ENCODE measurements at regions not wholly inside any gene's neighbourhood (a gene's known extent, or its start where the extent isn't known, plus 50 kb on each side); places are given as distances from the start of the nearest gene placed in this dataset.

DNA sequence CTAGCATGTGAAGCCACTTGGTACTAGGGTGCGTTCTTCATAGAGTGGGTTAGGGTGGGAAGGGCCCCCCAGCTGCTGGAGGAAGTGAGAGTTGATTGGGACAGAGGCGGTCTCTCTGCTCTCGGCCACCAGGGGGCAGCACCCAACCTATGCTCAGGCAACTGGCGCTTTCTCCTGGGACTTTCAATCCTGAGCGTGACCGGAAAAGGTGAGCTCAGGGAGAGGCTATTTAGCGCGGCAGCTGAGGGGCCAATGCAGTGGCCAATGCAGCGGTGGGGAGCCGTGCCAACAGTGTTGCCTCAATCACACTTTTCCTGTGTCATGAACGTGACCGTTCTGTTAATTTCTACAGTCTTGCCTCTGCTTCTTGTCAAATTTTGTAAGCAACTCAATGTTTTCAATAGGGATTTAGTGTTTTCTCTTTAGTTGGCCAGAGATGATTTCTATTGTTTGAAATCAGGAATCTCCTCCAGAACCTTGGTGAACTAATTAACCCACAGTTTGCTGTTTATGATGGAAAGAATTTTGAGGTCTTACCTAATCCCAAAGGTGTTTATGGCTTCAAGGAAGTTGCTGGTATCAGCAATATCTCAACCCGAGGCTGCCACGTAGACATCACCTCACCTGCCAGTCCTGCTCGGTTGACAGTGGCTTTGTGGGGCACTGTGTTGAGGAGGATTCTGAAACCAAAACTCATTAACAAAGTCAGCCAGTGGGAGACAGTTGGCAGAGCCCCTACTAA, 67.9 kb upstream of the PDZD8 start:
- TF ChIP-seq, protein P1, sequence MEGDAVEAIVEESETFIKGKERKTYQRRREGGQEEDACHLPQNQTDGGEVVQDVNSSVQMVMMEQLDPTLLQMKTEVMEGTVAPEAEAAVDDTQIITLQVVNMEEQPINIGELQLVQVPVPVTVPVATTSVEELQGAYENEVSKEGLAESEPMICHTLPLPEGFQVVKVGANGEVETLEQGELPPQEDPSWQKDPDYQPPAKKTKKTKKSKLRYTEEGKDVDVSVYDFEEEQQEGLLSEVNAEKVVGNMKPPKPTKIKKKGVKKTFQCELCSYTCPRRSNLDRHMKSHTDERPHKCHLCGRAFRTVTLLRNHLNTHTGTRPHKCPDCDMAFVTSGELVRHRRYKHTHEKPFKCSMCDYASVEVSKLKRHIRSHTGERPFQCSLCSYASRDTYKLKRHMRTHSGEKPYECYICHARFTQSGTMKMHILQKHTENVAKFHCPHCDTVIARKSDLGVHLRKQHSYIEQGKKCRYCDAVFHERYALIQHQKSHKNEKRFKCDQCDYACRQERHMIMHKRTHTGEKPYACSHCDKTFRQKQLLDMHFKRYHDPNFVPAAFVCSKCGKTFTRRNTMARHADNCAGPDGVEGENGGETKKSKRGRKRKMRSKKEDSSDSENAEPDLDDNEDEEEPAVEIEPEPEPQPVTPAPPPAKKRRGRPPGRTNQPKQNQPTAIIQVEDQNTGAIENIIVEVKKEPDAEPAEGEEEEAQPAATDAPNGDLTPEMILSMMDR (IDR thresholded peaks at IDR 0.05; ENCODE audit: low read depth, low read length, missing control alignments), result peak; percentile 92
- no peak overlapping the region for H3K4me3 ChIP-seq (replicated peaks; ENCODE audit: low read depth, low read length)
- no peak for DNase-seq (ENCODE audit: extremely low read depth, low read depth)

DNA sequence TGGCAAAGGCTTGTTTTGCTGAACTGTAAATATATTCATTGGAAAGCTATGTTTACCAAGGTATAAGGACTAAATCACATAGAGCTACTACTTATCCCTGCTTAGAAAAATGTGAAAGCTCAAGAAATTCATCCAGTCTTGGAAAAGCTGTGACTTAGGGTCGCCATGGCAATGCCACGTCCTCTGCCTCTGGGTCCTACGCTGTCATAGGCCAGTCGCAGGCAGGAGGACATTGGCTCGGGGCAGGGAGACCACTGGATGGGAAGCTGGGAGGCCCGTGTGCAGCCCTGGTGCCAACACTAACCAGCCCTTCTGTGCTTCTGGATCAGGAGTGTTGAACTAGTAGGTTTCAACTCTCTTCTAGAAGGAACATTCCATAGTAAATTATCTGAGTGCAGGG, 67.3 kb upstream of the PDZD8 start:
- TF ChIP-seq, protein P1 (IDR thresholded peaks at IDR 0.05; ENCODE audit: low read depth, low read length, missing control alignments), result no peak
- no peak overlapping the region for H3K4me3 ChIP-seq (replicated peaks; ENCODE audit: low read depth, low read length)
- no peak for DNase-seq (ENCODE audit: extremely low read depth, low read depth)

- DNase-seq (ENCODE audit: extremely low read depth, low read depth), result no peak
- TF ChIP-seq, protein P1 (IDR thresholded peaks at IDR 0.05; ENCODE audit: low read depth, low read length, missing control alignments), result no peak
- no peak overlapping the region for H3K4me3 ChIP-seq (replicated peaks; ENCODE audit: low read depth, low read length)
Measured at GRCh38 chr10:117441812-117442443, 66.7 kb upstream of the PDZD8 start.

- no peak overlapping the region for H3K4me3 ChIP-seq (replicated peaks; ENCODE audit: low read depth, low read length)
- no peak for DNase-seq (ENCODE audit: extremely low read depth, low read depth)
- TF ChIP-seq, protein P1 (IDR thresholded peaks at IDR 0.05; ENCODE audit: low read depth, low read length, missing control alignments), result no peak
Measured at GRCh38 chr10:117441361-117441760, 66.1 kb upstream of the PDZD8 start.

DNA sequence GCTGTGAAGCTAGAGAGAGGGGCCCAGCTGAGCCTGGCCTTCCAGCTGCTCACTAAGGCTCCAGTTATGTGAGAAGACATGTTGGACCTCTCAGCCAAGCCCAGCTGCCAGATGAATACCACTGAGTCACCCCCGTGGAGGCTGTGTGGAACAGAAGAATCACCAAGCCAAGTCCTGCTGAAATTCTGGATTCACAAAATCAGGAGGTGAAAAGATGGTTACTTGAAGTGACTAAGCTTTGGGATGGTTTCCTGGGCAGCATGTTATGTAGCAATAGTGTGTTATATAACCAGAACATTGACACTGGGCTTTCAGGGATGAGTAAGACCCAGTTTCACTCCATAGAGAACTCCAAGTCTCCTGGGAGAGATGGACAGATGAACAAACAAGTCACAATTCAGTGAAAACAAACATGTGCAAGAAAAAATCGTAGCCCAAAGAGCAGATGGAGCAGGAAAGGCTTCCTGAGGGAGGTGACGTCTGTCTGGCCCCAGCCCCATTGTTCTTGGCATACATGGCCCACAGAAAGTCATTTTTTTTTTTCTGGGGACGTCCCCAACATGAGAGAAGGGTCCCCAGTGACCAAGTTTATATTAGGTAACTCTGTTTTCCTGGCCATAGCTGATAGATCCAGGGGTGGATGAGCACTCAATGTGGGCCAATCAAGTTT, 64.1 kb upstream of the PDZD8 start:
- TF ChIP-seq, protein P1 (IDR thresholded peaks at IDR 0.05; ENCODE audit: low read depth, low read length, missing control alignments), result no peak
- no peak overlapping the region for H3K4me3 ChIP-seq (replicated peaks; ENCODE audit: low read depth, low read length)
- DNase-seq (ENCODE audit: extremely low read depth, low read depth), result no peak

- no peak for DNase-seq (ENCODE audit: extremely low read depth, low read depth)
- H3K4me3 ChIP-seq (replicated peaks; ENCODE audit: low read depth, low read length), result no peak overlapping the region
- TF ChIP-seq, protein P1 (IDR thresholded peaks at IDR 0.05; ENCODE audit: low read depth, low read length, missing control alignments), result no peak
Measured at GRCh38 chr10:117432866-117433265, 57.6 kb upstream of the PDZD8 start.
